ENCODE measurements at regions not wholly inside any gene's neighbourhood (a gene's known extent, or its start where the extent isn't known, plus 50 kb on each side); places are given as distances from the start of the nearest gene placed in this dataset.

DNA sequence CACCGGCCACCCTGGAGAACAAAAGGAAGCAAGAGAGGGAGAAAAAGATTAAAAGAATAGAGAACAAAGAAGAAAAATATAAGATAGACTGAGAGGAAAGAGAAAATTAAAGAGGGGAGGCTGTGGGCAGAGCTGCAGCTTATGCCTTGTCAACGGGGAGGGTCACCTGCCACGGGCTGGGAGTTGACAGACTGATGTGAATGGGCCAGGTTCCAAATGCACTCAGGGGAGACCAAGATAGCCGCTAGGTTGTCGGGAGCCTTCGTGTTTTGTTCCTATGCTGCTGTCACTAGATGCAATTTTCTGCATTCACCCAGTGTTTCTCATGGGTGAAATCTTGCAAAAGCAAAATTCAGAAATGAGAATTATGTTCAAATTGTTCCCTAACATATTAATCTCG is 119.6 kb upstream of the MTHFD1L start:
- Histone ChIP-seq H4K20me1 (replicated peaks; ENCODE audit: control insufficient read depth, insufficient read depth, low read length) (no peaks in the 10 kb centered on the region), H3K9me3 (replicated peaks; ENCODE audit: control insufficient read depth, insufficient read depth, low read depth, low read length) (no peaks in the 10 kb centered on the region), H3K4me3 (no peak overlapping the region), H3K9ac (ENCODE audit: insufficient read depth in 1 of 2, low read depth in 2 of 2, low read length in 2 of 2) (no peak overlapping the region), H3K79me2 (ENCODE audit: control insufficient read depth, insufficient read depth, low read length) (no peaks in the 10 kb centered on the region), H3K4me1 (replicated peaks in 1 of 2; ENCODE audit: control insufficient read depth in 2 of 2, insufficient read depth in 2 of 2, low read length in 2 of 2) (no peaks in the 10 kb centered on the region), H3K36me3 (ENCODE audit: control insufficient read depth, insufficient read depth, low read length) (no peaks in the 10 kb centered on the region), H3K9me1 (ENCODE audit: control insufficient read depth, insufficient read depth, low read length) (no peaks in the 10 kb centered on the region), H3K27me3 (ENCODE audit: control insufficient read depth in 2 of 2, insufficient read depth in 2 of 2, low read length in 2 of 2) (peaks cover 27 to 46% of the 10 kb centered on the region in 2 experiments), H3K4me2 (ENCODE audit: insufficient read depth, low read length) (no peak overlapping the region), H2AFZ (ENCODE audit: low read depth, low read length) (no peak overlapping the region), H3K27ac (ENCODE audit: extremely low read depth, low read depth, low read length) (no peak overlapping the region)
- DNase-seq (ENCODE audit: extremely low read depth in 1 of 4, low spot score in 3 of 4) (no peak), ATAC-seq (no peak), FAIRE-seq (no peak)
- 2% methylated on average over 7 of the region's 7 CpGs for WGBS (ENCODE audit: insufficient coverage, low coverage, missing lambda C conversion rate)
- intact Hi-C loops (cut with micrococcal nuclease) (no loop called here), in situ Hi-C loops (cut with MboI) (no loop called here)
- BruUV-seq (replicated peaks), result no TSS peak
- CTCF ChIA-PET (ENCODE audit: low intra/inter-chr PET ratio), result no interaction called here
- TF ChIP-seq NFIC (IDR thresholded peaks at IDR 0.05), result 0 out of 2 replicates have a peak, but pooled peaks have one; percentile 16
- TF ChIP-seq MEIS2 (IDR thresholded peaks at IDR 0.05; ENCODE audit: partially characterized antibody), result peak; percentile 32
- TF ChIP-seq, protein P1, sequence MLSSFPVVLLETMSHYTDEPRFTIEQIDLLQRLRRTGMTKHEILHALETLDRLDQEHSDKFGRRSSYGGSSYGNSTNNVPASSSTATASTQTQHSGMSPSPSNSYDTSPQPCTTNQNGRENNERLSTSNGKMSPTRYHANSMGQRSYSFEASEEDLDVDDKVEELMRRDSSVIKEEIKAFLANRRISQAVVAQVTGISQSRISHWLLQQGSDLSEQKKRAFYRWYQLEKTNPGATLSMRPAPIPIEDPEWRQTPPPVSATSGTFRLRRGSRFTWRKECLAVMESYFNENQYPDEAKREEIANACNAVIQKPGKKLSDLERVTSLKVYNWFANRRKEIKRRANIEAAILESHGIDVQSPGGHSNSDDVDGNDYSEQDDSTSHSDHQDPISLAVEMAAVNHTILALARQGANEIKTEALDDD (IDR thresholded peaks at IDR 0.05), result no peak
- TF ChIP-seq ZNF212 (CRISPR knock-in tag; IDR thresholded peaks at IDR 0.05), result no peak
- TF ChIP-seq, protein P2, sequence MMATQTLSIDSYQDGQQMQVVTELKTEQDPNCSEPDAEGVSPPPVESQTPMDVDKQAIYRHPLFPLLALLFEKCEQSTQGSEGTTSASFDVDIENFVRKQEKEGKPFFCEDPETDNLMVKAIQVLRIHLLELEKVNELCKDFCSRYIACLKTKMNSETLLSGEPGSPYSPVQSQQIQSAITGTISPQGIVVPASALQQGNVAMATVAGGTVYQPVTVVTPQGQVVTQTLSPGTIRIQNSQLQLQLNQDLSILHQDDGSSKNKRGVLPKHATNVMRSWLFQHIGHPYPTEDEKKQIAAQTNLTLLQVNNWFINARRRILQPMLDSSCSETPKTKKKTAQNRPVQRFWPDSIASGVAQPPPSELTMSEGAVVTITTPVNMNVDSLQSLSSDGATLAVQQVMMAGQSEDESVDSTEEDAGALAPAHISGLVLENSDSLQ (IDR thresholded peaks at IDR 0.05), result 0 out of 2 replicates have a peak, but pooled peaks have one; percentile 23
- POLR2A ChIA-PET, result interaction anchor here (1.5 kb wide), 1 partner anchor 11 kb away, joined by 5 read pairs; no protein-coding TSS in a partner anchor
